GM19324 (cell line): ENCODE measurements at regions not wholly inside any gene's neighbourhood (a gene's known extent, or its start where the extent isn't known, plus 50 kb on each side); places are given as distances from the start of the nearest gene placed in this dataset.
"Not testable (repeated sequence)": the region's sequence is repeated elsewhere in the genome, so short reads cannot be mapped to it uniquely, and the experiment has no call there.

Experiments used
- ATAC-seq: cut with Tn5 transposase; IDR thresholded peaks from one replicate; pipeline ENCODE4 v1.9.1; 2021; ENCODE audit warnings: mild to moderate bottlenecking, moderate library complexity; ENCODE audit not compliant: unreplicated experiment, low FRiP score

- no peak for ATAC-seq
Observed at GRCh38 chr21:28072601-28073000, 920.1 kb downstream of the LTN1 start.

- no peak for ATAC-seq
Observed at GRCh38 chr21:28069450-28069923, 923.2 kb downstream of the LTN1 start.

GRCh38 chr21:28068455-28069358 is 924.0 kb downstream of the LTN1 start:
- no peak for ATAC-seq

- no peak for ATAC-seq
Observed at GRCh38 chr21:28066596-28067387, 925.9 kb downstream of the LTN1 start.

GRCh38 chr21:28066076-28066475 is 926.6 kb downstream of the LTN1 start:
- no peak for ATAC-seq

GRCh38 chr21:28063241-28064216 is 929.1 kb downstream of the LTN1 start:
- ATAC-seq, result no peak

GRCh38 chr21:28052956-28053355 is 939.7 kb downstream of the LTN1 start:
- not testable (repeated sequence) for ATAC-seq

GRCh38 chr21:28051649-28052048 is 941.0 kb downstream of the LTN1 start:
- not testable (repeated sequence) for ATAC-seq

GRCh38 chr21:28035692-28036091 is 957.0 kb downstream of the LTN1 start:
- not testable (repeated sequence) for ATAC-seq

GRCh38 chr21:28034916-28035315 is 957.8 kb downstream of the LTN1 start:
- ATAC-seq, result not testable (repeated sequence)

- ATAC-seq, result not testable (repeated sequence)
Observed at GRCh38 chr21:28034334-28034733, 958.3 kb downstream of the LTN1 start.

- not testable (repeated sequence) for ATAC-seq
Observed at GRCh38 chr21:28032652-28033051, 960.0 kb downstream of the LTN1 start.

GRCh38 chr21:28031066-28031465 is 961.6 kb downstream of the LTN1 start:
- ATAC-seq, result not testable (repeated sequence)

GRCh38 chr21:28025111-28025510 is 967.6 kb downstream of the LTN1 start:
- no peak for ATAC-seq

- ATAC-seq, result peak; percentile 86
Observed at GRCh38 chr21:28018741-28019669, 973.7 kb downstream of the LTN1 start.

GRCh38 chr21:28018213-28018612 is 974.5 kb downstream of the LTN1 start:
- ATAC-seq, result no peak

- no peak for ATAC-seq
Observed at GRCh38 chr21:28016571-28016970, 976.1 kb downstream of the LTN1 start.

- not testable (repeated sequence) for ATAC-seq
Observed at GRCh38 chr21:28013123-28013522, 979.6 kb downstream of the LTN1 start.

- ATAC-seq, result not testable (repeated sequence)
Observed at GRCh38 chr21:28011970-28012369, 980.7 kb downstream of the LTN1 start.
